Colonic mucosa (tissue), 4 donors: ENCODE measurements at regions not wholly inside any gene's neighbourhood (a gene's known extent, or its start where the extent isn't known, plus 50 kb on each side); places are given as distances from the start of the nearest gene placed in this dataset.

Experiments
- DNase-seq: peaks from one replicate; pipeline ENCODE4 v3.0.0-alpha.2; 2020
- H3K27ac ChIP-seq: fragments of 200-600 bp; one replicate; pipeline ENCODE4 v1.8.0; 2021
- H3K27me3 ChIP-seq: fragments of 200-600 bp; one replicate; pipeline ENCODE4 v1.8.0; 2021
- H3K36me3 ChIP-seq: fragments of 200-600 bp; one replicate; pipeline ENCODE4 v1.8.0; 2021
- H3K4me1 ChIP-seq: fragments of 200-600 bp; one replicate; pipeline ENCODE4 v1.8.0; 2021; ENCODE audit warnings: mild to moderate bottlenecking
- H3K4me3 ChIP-seq: fragments of 200-600 bp; one replicate; pipeline ENCODE4 v1.8.0; 2021
- H3K9ac ChIP-seq, 2 donors: one replicate each; pipeline ENCODE4 v1.7.0; 2013; ENCODE audit warnings: control low read depth in 2 of 2, low read depth in 2 of 2, low read length in 2 of 2
- H3K9me3 ChIP-seq: fragments of 200-600 bp; one replicate; pipeline ENCODE4 v1.8.0; 2021
- CTCF ChIP-seq: fragments of 200-600 bp; IDR thresholded peaks from one replicate; pipeline ENCODE4 v1.8.0; 2022; ENCODE audit warnings: antibody characterized with exemption, mild to moderate bottlenecking
- intact Hi-C: fragments of 100-400 bp; cut with DNase I; formaldehyde crosslinking; loops from one replicate; pipeline ENCODE4 v1.14.1; 2022
- donor health status: healthy.
- donor health status: DM: no; HTN: no; CAD: no.
- donor health status: DM: no; HTN: no; CAD: no.

GRCh38 chr17:22484826-22485225 lies 792.5 kb downstream of the KCNJ18 start:
- H3K27ac ChIP-seq = no peak overlapping the region
- H3K4me1 ChIP-seq = no peaks in the 10 kb centered on the region
- intact Hi-C loops = no loop called here
- no peaks in the 10 kb centered on the region for H3K27me3 ChIP-seq
- no peaks in the 10 kb centered on the region for H3K36me3 ChIP-seq
- no peaks in the 10 kb centered on the region for H3K9me3 ChIP-seq
- DNase-seq = no peak
- TF ChIP-seq CTCF = no peak
- no peak overlapping the region for H3K4me3 ChIP-seq
- no peak overlapping the region for H3K9ac ChIP-seq

- TF ChIP-seq CTCF = no peak
- no peak overlapping the region for H3K9ac ChIP-seq
- no peak overlapping the region for H3K4me3 ChIP-seq
- H3K27ac ChIP-seq = no peak overlapping the region
- H3K36me3 ChIP-seq = no peaks in the 10 kb centered on the region
- no peak for DNase-seq
- H3K27me3 ChIP-seq = no peaks in the 10 kb centered on the region
- H3K4me1 ChIP-seq = no peaks in the 10 kb centered on the region
- H3K9me3 ChIP-seq = no peaks in the 10 kb centered on the region
- intact Hi-C loops = no loop called here
Observed at GRCh38 chr17:22490399-22490798, 798.1 kb downstream of the KCNJ18 start.

GRCh38 chr17:22492331-22492730 lies 800.0 kb downstream of the KCNJ18 start:
- intact Hi-C loops = no loop called here
- H3K4me1 ChIP-seq = no peaks in the 10 kb centered on the region
- H3K36me3 ChIP-seq = no peaks in the 10 kb centered on the region
- DNase-seq = no peak
- H3K27me3 ChIP-seq = no peaks in the 10 kb centered on the region
- H3K9ac ChIP-seq = no peak overlapping the region
- H3K9me3 ChIP-seq = no peaks in the 10 kb centered on the region
- H3K27ac ChIP-seq = no peak overlapping the region
- no peak for TF ChIP-seq CTCF
- no peak overlapping the region for H3K4me3 ChIP-seq

DNA sequence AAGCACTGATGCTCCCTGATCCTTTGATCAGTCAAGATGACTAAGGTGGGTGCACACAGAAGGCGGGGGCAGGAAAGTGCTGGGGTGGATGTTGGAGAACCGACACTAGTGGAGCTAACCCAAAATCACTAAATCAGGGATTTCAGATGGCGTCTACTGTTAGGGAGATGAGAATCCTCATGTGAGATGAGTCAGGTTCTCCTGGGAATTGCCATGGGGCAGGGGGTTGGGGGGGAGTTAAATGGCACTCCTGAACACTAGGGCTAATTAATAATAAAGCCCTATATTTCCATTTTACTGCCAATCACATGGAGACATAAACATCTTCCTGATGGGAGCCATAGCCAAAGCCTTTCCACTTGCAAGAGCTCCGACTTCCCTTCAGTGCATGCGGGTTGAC lies 804.1 kb downstream of the KCNJ18 start:
- H3K36me3 ChIP-seq = no peaks in the 10 kb centered on the region

GRCh38 chr17:22503322-22503899 lies 811.1 kb downstream of the KCNJ18 start:
- DNase-seq = no peak
- no peak overlapping the region for H3K4me3 ChIP-seq
- H3K27me3 ChIP-seq = no peaks in the 10 kb centered on the region
- H3K9me3 ChIP-seq = no peaks in the 10 kb centered on the region
- H3K9ac ChIP-seq = no peak overlapping the region
- intact Hi-C loops = no loop called here
- no peaks in the 10 kb centered on the region for H3K36me3 ChIP-seq
- TF ChIP-seq CTCF = no peak
- H3K27ac ChIP-seq = no peak overlapping the region
- H3K4me1 ChIP-seq = no peaks in the 10 kb centered on the region

More for the DNA sequence above, 804.1 kb downstream of the KCNJ18 start:
- no peaks in the 10 kb centered on the region for H3K27me3 ChIP-seq
- intact Hi-C loops = no loop called here
- DNase-seq = no peak
- no peak overlapping the region for H3K27ac ChIP-seq
- H3K4me3 ChIP-seq = no peak overlapping the region
- no peaks in the 10 kb centered on the region for H3K9me3 ChIP-seq
- H3K9ac ChIP-seq = no peak overlapping the region
- TF ChIP-seq CTCF = no peak
- H3K4me1 ChIP-seq = no peaks in the 10 kb centered on the region

GRCh38 chr17:22505660-22506059 lies 813.3 kb downstream of the KCNJ18 start:
- Histone ChIP-seq H3K4me3 (no peak overlapping the region), H3K4me1 (no peaks in the 10 kb centered on the region), H3K9me3 (no peaks in the 10 kb centered on the region), H3K36me3 (no peaks in the 10 kb centered on the region), H3K27ac (no peak overlapping the region), H3K9ac (no peak overlapping the region), H3K27me3 (no peaks in the 10 kb centered on the region)
- intact Hi-C loops = no loop called here
- DNase-seq = no peak
- no peak for TF ChIP-seq CTCF
